HG02678 (cell line): ENCODE measurements at regions not wholly inside any gene's neighbourhood (a gene's known extent, or its start where the extent isn't known, plus 50 kb on each side); places are given as distances from the start of the nearest gene placed in this dataset.

Source experiments
- ATAC-seq: cut with Tn5 transposase; IDR thresholded peaks from one replicate; pipeline ENCODE4 v1.9.1; 2021; ENCODE audit warnings: mild to moderate bottlenecking, moderate library complexity; ENCODE audit not compliant: unreplicated experiment

- ATAC-seq, result no peak
These were observed 177.8 kb downstream of the SIPA1L2 start for GRCh38 chr1:232452117-232452516.

GRCh38 chr1:232451506-232451905 is 178.4 kb downstream of the SIPA1L2 start:
- ATAC-seq, result no peak

- no peak for ATAC-seq
These were observed 179.3 kb downstream of the SIPA1L2 start for GRCh38 chr1:232450615-232451014.

GRCh38 chr1:232447125-232447524 is 182.8 kb downstream of the SIPA1L2 start:
- no peak for ATAC-seq

- ATAC-seq, result no peak
These were observed 184.4 kb downstream of the SIPA1L2 start for GRCh38 chr1:232445361-232446106.

GRCh38 chr1:232443372-232443771 is 186.6 kb downstream of the SIPA1L2 start:
- no peak for ATAC-seq

- no peak for ATAC-seq
These were observed 188.9 kb downstream of the SIPA1L2 start for GRCh38 chr1:232441036-232441411.

GRCh38 chr1:232440325-232441035 is 189.5 kb downstream of the SIPA1L2 start:
- ATAC-seq, result no peak

GRCh38 chr1:232439011-232439410 is 190.9 kb downstream of the SIPA1L2 start:
- no peak for ATAC-seq

GRCh38 chr1:232438476-232438875 is 191.5 kb downstream of the SIPA1L2 start:
- ATAC-seq, result no peak

GRCh38 chr1:232437510-232437909 is 192.4 kb downstream of the SIPA1L2 start:
- no peak for ATAC-seq

- no peak for ATAC-seq
These were observed 194.2 kb downstream of the SIPA1L2 start for GRCh38 chr1:232435729-232436128.

- ATAC-seq, result no peak
These were observed 197.6 kb downstream of the SIPA1L2 start for GRCh38 chr1:232432313-232432712.

- no peak for ATAC-seq
These were observed 198.2 kb downstream of the SIPA1L2 start for GRCh38 chr1:232431748-232432147.

GRCh38 chr1:232431326-232431725 is 198.6 kb downstream of the SIPA1L2 start:
- no peak for ATAC-seq

- no peak for ATAC-seq
These were observed 199.5 kb downstream of the SIPA1L2 start for GRCh38 chr1:232430467-232430866.

GRCh38 chr1:232428786-232429530 is 201.0 kb downstream of the SIPA1L2 start:
- ATAC-seq, result no peak

- ATAC-seq, result no peak
These were observed 201.8 kb downstream of the SIPA1L2 start for GRCh38 chr1:232428036-232428645.

GRCh38 chr1:232426801-232427200 is 203.1 kb downstream of the SIPA1L2 start:
- no peak for ATAC-seq

- ATAC-seq, result no peak
These were observed 204.5 kb downstream of the SIPA1L2 start for GRCh38 chr1:232425421-232425820.

GRCh38 chr1:232423591-232423990 is 206.3 kb downstream of the SIPA1L2 start:
- ATAC-seq, result no peak
